ENCODE measurements at regions not wholly inside any gene's neighbourhood (a gene's known extent, or its start where the extent isn't known, plus 50 kb on each side); places are given as distances from the start of the nearest gene placed in this dataset.

DNA sequence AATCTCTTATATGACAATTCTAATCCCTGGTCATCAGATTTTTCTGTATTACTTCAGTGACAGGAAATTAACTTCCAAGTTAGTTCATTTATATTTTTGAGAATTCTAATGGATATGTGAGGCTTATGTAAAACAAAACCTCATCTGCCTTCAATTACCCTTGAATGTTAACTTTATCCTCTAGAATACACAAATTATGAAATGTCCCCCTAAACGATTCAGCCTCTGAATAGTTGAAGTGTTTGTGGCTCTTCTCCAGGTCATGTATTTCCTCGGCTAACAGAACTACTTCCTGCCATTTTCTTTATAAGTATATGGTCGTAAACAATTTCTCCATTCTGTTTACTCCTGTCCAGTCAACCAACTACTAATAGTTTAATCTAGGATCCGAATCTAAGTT is 401.3 kb downstream of the PCDH10 start:
- no peaks in the 10 kb centered on the region for H3K9me1 ChIP-seq (replicated peaks; ENCODE audit: control insufficient read depth, extremely low read depth, insufficient read depth, low read length)
- intact Hi-C loops (cut with micrococcal nuclease) (no loop called here), dilution Hi-C loops (cut with MboI; ENCODE audit: extremely low pct_ligation_motif_present, low sequenced_read_pairs) (no loop called here)
- FAIRE-seq (no peak), DNase-seq (ENCODE audit: low read depth, low spot score) (no peak)
- BruUV-seq (replicated peaks): no TSS peak
- no peaks in the 10 kb centered on the region for H3K27me3 ChIP-seq (ENCODE audit: control insufficient read depth in 2 of 2, insufficient read depth in 2 of 2, low read length in 2 of 2)
- H3K4me1 ChIP-seq (ENCODE audit: control insufficient read depth, extremely low read depth, insufficient read depth, low read length): no peaks in the 10 kb centered on the region
- no peaks in the 10 kb centered on the region for H3K79me2 ChIP-seq (ENCODE audit: control insufficient read depth, insufficient read depth, low read length)
- TF ChIP-seq GATA2 (IDR thresholded peaks at IDR 0.05; ENCODE audit: insufficient read depth, insufficient read length, low read depth, low read length): no peak
- TF ChIP-seq MYC (IDR thresholded peaks at IDR 0.05; ENCODE audit: low read depth, low read length): no peak
- TF ChIP-seq, protein P1, sequence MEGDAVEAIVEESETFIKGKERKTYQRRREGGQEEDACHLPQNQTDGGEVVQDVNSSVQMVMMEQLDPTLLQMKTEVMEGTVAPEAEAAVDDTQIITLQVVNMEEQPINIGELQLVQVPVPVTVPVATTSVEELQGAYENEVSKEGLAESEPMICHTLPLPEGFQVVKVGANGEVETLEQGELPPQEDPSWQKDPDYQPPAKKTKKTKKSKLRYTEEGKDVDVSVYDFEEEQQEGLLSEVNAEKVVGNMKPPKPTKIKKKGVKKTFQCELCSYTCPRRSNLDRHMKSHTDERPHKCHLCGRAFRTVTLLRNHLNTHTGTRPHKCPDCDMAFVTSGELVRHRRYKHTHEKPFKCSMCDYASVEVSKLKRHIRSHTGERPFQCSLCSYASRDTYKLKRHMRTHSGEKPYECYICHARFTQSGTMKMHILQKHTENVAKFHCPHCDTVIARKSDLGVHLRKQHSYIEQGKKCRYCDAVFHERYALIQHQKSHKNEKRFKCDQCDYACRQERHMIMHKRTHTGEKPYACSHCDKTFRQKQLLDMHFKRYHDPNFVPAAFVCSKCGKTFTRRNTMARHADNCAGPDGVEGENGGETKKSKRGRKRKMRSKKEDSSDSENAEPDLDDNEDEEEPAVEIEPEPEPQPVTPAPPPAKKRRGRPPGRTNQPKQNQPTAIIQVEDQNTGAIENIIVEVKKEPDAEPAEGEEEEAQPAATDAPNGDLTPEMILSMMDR (IDR thresholded peaks at IDR 0.05; ENCODE audit: extremely low read depth in 1 of 2, insufficient read depth in 1 of 2, low read depth in 1 of 2, low read length in 2 of 2): no peak
- TF ChIP-seq POLR2A (IDR thresholded peaks at IDR 0.05; ENCODE audit: low read depth, low read length): no peak
- no peak for TF ChIP-seq FOS (IDR thresholded peaks at IDR 0.05; ENCODE audit: borderline replicate concordance, insufficient read depth, low read length)
- TF ChIP-seq, protein P2, sequence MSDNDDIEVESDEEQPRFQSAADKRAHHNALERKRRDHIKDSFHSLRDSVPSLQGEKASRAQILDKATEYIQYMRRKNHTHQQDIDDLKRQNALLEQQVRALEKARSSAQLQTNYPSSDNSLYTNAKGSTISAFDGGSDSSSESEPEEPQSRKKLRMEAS (IDR thresholded peaks at IDR 0.05; ENCODE audit: insufficient read depth, insufficient read length): no peak
- no peak for TF ChIP-seq POLR2AphosphoS5 (IDR thresholded peaks at IDR 0.05; ENCODE audit: insufficient read depth, low read depth, low read length)
- TF ChIP-seq EZH2 (IDR thresholded peaks at IDR 0.05; ENCODE audit: borderline replicate concordance, low read depth, low read length, severe bottlenecking): no peak
- no peak for TF ChIP-seq JUN (IDR thresholded peaks at IDR 0.05; ENCODE audit: borderline replicate concordance, insufficient read depth, insufficient read length, low read depth)
- CTCF ChIA-PET: no interaction called here
- no peak overlapping the region for H3K27ac ChIP-seq (ENCODE audit: insufficient read depth, low read depth, low read length)
- H3K4me2 ChIP-seq (ENCODE audit: insufficient read depth, low read length): no peak overlapping the region
- no peaks in the 10 kb centered on the region for H3K36me3 ChIP-seq (ENCODE audit: control insufficient read depth in 2 of 2, extremely low read depth in 1 of 2, insufficient read depth in 2 of 2, low read length in 2 of 2)
- H3K9me3 ChIP-seq (replicated peaks; ENCODE audit: control insufficient read depth, insufficient read depth, low read length): no peaks in the 10 kb centered on the region
- H3K9ac ChIP-seq (replicated peaks; ENCODE audit: extremely low read depth, insufficient read depth, low read length): no peak overlapping the region
- no peaks in the 10 kb centered on the region for H4K20me1 ChIP-seq (replicated peaks; ENCODE audit: control insufficient read depth, extremely low read depth, insufficient read depth, low read length)
- POLR2A ChIA-PET: no interaction called here
- H2AFZ ChIP-seq (ENCODE audit: low read depth, low read length): no peak overlapping the region
- no peak overlapping the region for H3K4me3 ChIP-seq (replicated peaks in 1 of 3; ENCODE audit: insufficient read depth in 1 of 3, low read depth in 1 of 3, low read length in 3 of 3)
